COLO668 (cell line): ENCODE measurements at regions not wholly inside any gene's neighbourhood (a gene's known extent, or its start where the extent isn't known, plus 50 kb on each side); places are given as distances from the start of the nearest gene placed in this dataset.

Source experiments
- DNase-seq: peaks from one replicate; lab custom pipeline; 2025; ENCODE audit not compliant: unreplicated experiment; lab: John Stamatoyannopoulos, UW

- no peak for DNase-seq
Observed at GRCh38 chr13:86201477-86201876, 402.3 kb upstream of the SLITRK6 start.

- DNase-seq: no peak
Observed at GRCh38 chr13:86193281-86193680, 394.1 kb upstream of the SLITRK6 start.

DNA sequence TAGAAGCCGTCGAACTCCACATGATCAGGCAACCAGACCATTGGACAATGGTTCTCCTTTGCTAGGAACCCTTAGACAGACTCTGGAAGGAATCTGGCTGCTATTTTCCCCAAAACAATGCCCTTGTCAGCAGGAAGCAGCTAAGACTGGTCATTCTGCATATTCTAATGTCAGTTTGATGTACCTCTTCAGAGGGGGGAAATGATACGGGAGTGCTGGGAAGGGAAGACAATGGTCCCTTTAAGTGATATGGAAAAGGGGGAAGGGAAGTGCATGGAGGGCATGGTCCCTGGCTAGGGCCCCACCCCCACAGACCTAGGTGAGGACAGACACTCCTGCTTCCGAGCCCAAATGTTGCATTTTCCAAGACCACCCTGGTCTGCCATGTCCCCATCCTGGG lies 389.0 kb upstream of the SLITRK6 start:
- DNase-seq: no peak

- DNase-seq: no peak
Observed at GRCh38 chr13:86185636-86186035, 386.4 kb upstream of the SLITRK6 start.

DNA sequence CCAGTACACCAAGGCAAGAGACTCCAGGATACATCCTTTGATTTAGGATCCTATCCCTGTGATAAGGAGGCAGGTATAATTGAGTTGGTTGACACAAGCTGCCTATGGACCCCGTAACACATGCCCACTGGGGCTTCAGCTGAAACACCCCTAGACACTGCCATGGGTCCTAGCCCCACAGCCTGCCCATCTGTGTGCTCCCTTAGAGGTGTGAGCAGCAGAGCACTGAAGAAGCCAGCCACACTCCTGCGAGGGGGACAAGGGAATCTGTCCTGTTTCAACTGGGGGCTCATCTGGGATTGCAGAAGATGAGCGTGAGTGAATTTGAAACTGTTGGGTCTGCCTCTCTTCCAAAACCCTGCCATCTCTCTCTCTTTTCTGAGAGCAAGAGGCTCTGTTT lies 385.9 kb upstream of the SLITRK6 start:
- no peak for DNase-seq

- no peak for DNase-seq
Observed at GRCh38 chr13:86174622-86175021, 375.4 kb upstream of the SLITRK6 start.

- DNase-seq: no peak
Observed at GRCh38 chr13:86172961-86173360, 373.7 kb upstream of the SLITRK6 start.

GRCh38 chr13:86161257-86161656 lies 362.0 kb upstream of the SLITRK6 start:
- no peak for DNase-seq

DNA sequence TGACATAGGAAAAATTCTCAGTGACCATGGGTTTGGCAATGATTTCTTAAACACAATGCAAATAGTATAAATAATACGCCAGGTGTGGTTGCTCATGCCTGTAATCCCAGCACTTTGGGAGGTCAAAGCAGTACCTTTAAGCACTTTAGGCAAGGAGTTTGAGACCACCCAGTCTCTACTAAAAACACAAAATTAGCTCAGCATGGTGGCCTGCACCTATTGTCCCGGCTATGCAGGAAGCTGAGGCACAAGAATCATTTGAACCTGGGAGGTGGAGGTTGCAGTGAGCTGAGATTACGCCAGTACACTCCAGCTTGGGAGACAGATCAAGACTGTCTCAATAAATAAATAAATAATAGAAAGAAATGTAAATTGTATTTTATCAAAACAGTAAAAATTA lies 356.5 kb upstream of the SLITRK6 start:
- no peak for DNase-seq

GRCh38 chr13:86142080-86142479 lies 342.9 kb upstream of the SLITRK6 start:
- DNase-seq: no peak

GRCh38 chr13:86135856-86136255 lies 336.6 kb upstream of the SLITRK6 start:
- no peak for DNase-seq

GRCh38 chr13:86121881-86122280 lies 322.7 kb upstream of the SLITRK6 start:
- DNase-seq: no peak

DNA sequence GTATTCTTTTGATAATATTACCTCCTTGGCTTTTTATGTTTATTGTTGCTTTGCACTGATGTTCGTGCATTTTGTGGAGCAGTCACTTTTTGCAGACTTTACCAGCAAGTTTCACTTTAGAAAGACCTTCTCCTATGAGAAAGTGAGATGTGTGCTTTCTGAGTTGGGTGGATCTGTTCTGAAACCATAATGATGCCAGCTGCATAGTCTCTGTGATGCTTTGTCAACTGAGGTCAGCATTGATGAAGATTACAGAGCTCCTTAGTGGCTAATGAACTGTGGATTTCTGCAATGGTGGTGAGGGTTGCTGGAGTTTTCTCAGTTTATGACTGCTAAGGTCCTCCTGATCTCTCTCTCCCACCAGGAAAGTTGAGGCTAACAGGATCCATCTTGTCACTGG lies 309.9 kb upstream of the SLITRK6 start:
- DNase-seq: no peak

GRCh38 chr13:86108334-86108733 lies 309.1 kb upstream of the SLITRK6 start:
- DNase-seq: no peak

- no peak for DNase-seq
Observed at GRCh38 chr13:86098511-86098910, 299.3 kb upstream of the SLITRK6 start.

- DNase-seq: no peak
Observed at GRCh38 chr13:86095351-86095750, 296.1 kb upstream of the SLITRK6 start.

GRCh38 chr13:86090181-86090580 lies 291.0 kb upstream of the SLITRK6 start:
- no peak for DNase-seq

- no peak for DNase-seq
Observed at GRCh38 chr13:86087244-86087643, 288.0 kb upstream of the SLITRK6 start.

DNA sequence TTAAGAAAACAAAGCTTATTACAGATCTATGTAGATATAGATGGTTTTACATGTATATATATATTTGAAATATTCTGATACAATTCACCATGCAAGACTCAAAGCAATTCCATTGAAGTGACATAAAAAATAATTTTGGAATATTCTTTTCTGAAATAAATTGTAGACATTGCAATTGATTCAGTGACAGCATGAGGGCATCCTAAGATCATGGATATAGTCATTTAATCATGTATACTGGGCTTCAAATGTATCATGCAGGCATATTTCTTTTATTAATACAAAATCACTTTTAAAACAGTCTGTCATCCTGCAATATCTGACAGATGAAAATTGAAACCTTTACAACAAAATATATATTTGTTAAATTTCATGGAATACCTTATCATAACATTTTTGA lies 286.7 kb upstream of the SLITRK6 start:
- no peak for DNase-seq

GRCh38 chr13:86082121-86082520 lies 282.9 kb upstream of the SLITRK6 start:
- DNase-seq: no peak

- DNase-seq: no peak
Observed at GRCh38 chr13:86080340-86080995, 281.2 kb upstream of the SLITRK6 start.

GRCh38 chr13:86066611-86067365 lies 267.6 kb upstream of the SLITRK6 start:
- DNase-seq: no peak

GRCh38 chr13:86052141-86052540 lies 252.9 kb upstream of the SLITRK6 start:
- DNase-seq: no peak
